ENCODE measurements at regions not wholly inside any gene's neighbourhood (a gene's known extent, or its start where the extent isn't known, plus 50 kb on each side); places are given as distances from the start of the nearest gene placed in this dataset.
"Not testable (repeated sequence)": the region's sequence is repeated elsewhere in the genome, so short reads cannot be mapped to it uniquely, and the experiment has no call there.

- no peak for ATAC-seq
- H3K27ac Mint-ChIP-seq = no peak overlapping the region
These were observed 383.7 kb upstream of the CAMK1G start for GRCh38 chr1:209199822-209200221.

GRCh38 chr1:209202321-209202720, 381.2 kb upstream of the CAMK1G start:
- not testable (repeated sequence) for H3K27ac Mint-ChIP-seq; DNase-seq (ENCODE audit: low spot score); H3K36me3 Mint-ChIP-seq; H3K9me3 Mint-ChIP-seq; H3K4me1 Mint-ChIP-seq (ENCODE audit: low read depth in 2 of 2); H3K4me3 Mint-ChIP-seq; ATAC-seq
- H3K27me3 Mint-ChIP-seq = peaks cover 5 to 25% of the 10 kb centered on the region in 2 donors

More at GRCh38 chr1:209199822-209200221, 383.7 kb upstream of the CAMK1G start:
- H3K9me3 Mint-ChIP-seq = peaks cover 15% of the 10 kb centered on the region
- H3K36me3 Mint-ChIP-seq = peaks cover 17% of the 10 kb centered on the region
- no peaks in the 10 kb centered on the region for H3K4me1 Mint-ChIP-seq (ENCODE audit: low read depth in 2 of 2)
- H3K27me3 Mint-ChIP-seq = peaks cover 0 to 12% of the 10 kb centered on the region in 2 donors
- no peak overlapping the region for H3K4me3 Mint-ChIP-seq
- no peak for DNase-seq (ENCODE audit: low spot score)

GRCh38 chr1:209202830-209203532, 380.5 kb upstream of the CAMK1G start:
- Mint-ChIP-seq H3K27ac (no peak overlapping the region), H3K4me3 (no peak overlapping the region), H3K4me1 (ENCODE audit: low read depth in 2 of 2) (no peaks in the 10 kb centered on the region), H3K36me3 (no peaks in the 10 kb centered on the region), H3K9me3 (peaks cover 3% of the 10 kb centered on the region), H3K27me3 (peaks cover 8 to 25% of the 10 kb centered on the region in 2 donors)
- DNase-seq (ENCODE audit: low spot score) = no peak
- ATAC-seq = no peak

GRCh38 chr1:209203533-209203895, 380.0 kb upstream of the CAMK1G start:
- Mint-ChIP-seq H3K27me3 (peaks cover 8 to 25% of the 10 kb centered on the region in 2 donors), H3K36me3 (no peaks in the 10 kb centered on the region), H3K9me3 (peaks cover under 1% of the 10 kb centered on the region), H3K27ac (no peak overlapping the region), H3K4me3 (no peak overlapping the region), H3K4me1 (ENCODE audit: low read depth in 2 of 2) (no peaks in the 10 kb centered on the region)
- no peak for DNase-seq (ENCODE audit: low spot score)
- no peak for ATAC-seq

- DNase-seq (ENCODE audit: low spot score) (no peak), ATAC-seq (no peak)
- peaks cover 16 to 20% of the 10 kb centered on the region in 2 donors for H3K27me3 Mint-ChIP-seq
- no peak overlapping the region for H3K27ac Mint-ChIP-seq
- H3K4me3 Mint-ChIP-seq = no peak overlapping the region
- no peaks in the 10 kb centered on the region for H3K9me3 Mint-ChIP-seq
- H3K4me1 Mint-ChIP-seq (ENCODE audit: low read depth in 2 of 2) = no peaks in the 10 kb centered on the region
- H3K36me3 Mint-ChIP-seq = no peaks in the 10 kb centered on the region
These were observed 378.5 kb upstream of the CAMK1G start for GRCh38 chr1:209205039-209205438.

GRCh38 chr1:209207126-209207700, 376.3 kb upstream of the CAMK1G start:
- H3K27ac Mint-ChIP-seq = no peak overlapping the region
- peak in 1 of 2 donors; percentile 36 for ATAC-seq
- H3K9me3 Mint-ChIP-seq = no peaks in the 10 kb centered on the region
- H3K27me3 Mint-ChIP-seq = peaks cover 26 to 31% of the 10 kb centered on the region in 2 donors
- no peak for DNase-seq (ENCODE audit: low spot score)
- H3K36me3 Mint-ChIP-seq = no peaks in the 10 kb centered on the region
- H3K4me1 Mint-ChIP-seq (ENCODE audit: low read depth in 2 of 2) = no peaks in the 10 kb centered on the region
- no peak overlapping the region for H3K4me3 Mint-ChIP-seq

- Mint-ChIP-seq H3K27ac (no peak overlapping the region), H3K9me3 (no peaks in the 10 kb centered on the region), H3K4me1 (ENCODE audit: low read depth in 2 of 2) (no peaks in the 10 kb centered on the region), H3K27me3 (peaks cover 26 to 31% of the 10 kb centered on the region in 2 donors), H3K4me3 (no peak overlapping the region), H3K36me3 (no peaks in the 10 kb centered on the region)
- DNase-seq (ENCODE audit: low spot score) (no peak), ATAC-seq (peak in 1 of 2 donors; percentile 53)
These were observed 375.7 kb upstream of the CAMK1G start for GRCh38 chr1:209207701-209208286.

- Mint-ChIP-seq H3K4me3 (no peak overlapping the region), H3K27me3 (peaks cover 28 to 31% of the 10 kb centered on the region in 2 donors), H3K9me3 (no peaks in the 10 kb centered on the region), H3K36me3 (no peaks in the 10 kb centered on the region), H3K4me1 (ENCODE audit: low read depth in 2 of 2) (no peaks in the 10 kb centered on the region), H3K27ac (no peak overlapping the region)
- DNase-seq (ENCODE audit: low spot score) (no peak), ATAC-seq (no peak)
These were observed 374.9 kb upstream of the CAMK1G start for GRCh38 chr1:209208648-209209047.

- ATAC-seq (no peak), DNase-seq (ENCODE audit: low spot score) (no peak)
- no peak overlapping the region for H3K27ac Mint-ChIP-seq
- H3K36me3 Mint-ChIP-seq = no peaks in the 10 kb centered on the region
- H3K27me3 Mint-ChIP-seq = peaks cover 16 to 18% of the 10 kb centered on the region in 2 donors
- H3K4me1 Mint-ChIP-seq (ENCODE audit: low read depth in 2 of 2) = no peaks in the 10 kb centered on the region
- no peak overlapping the region for H3K4me3 Mint-ChIP-seq
- H3K9me3 Mint-ChIP-seq = peaks cover 6% of the 10 kb centered on the region
These were observed 369.5 kb upstream of the CAMK1G start for GRCh38 chr1:209213989-209214388.

GRCh38 chr1:209215826-209216225, 367.7 kb upstream of the CAMK1G start:
- H3K27ac Mint-ChIP-seq = no peak overlapping the region
- ATAC-seq (no peak), DNase-seq (ENCODE audit: low spot score) (no peak)
- H3K36me3 Mint-ChIP-seq = no peaks in the 10 kb centered on the region
- H3K4me3 Mint-ChIP-seq = no peak overlapping the region
- H3K4me1 Mint-ChIP-seq (ENCODE audit: low read depth in 2 of 2) = no peaks in the 10 kb centered on the region
- H3K27me3 Mint-ChIP-seq = peaks cover 6 to 11% of the 10 kb centered on the region in 2 donors
- peaks cover 6% of the 10 kb centered on the region for H3K9me3 Mint-ChIP-seq

GRCh38 chr1:209218113-209218512, 365.4 kb upstream of the CAMK1G start:
- Mint-ChIP-seq H3K27me3 (peaks cover 0 to 3% of the 10 kb centered on the region in 2 donors), H3K9me3 (peaks cover 6% of the 10 kb centered on the region), H3K27ac (no peak overlapping the region), H3K4me3 (no peak overlapping the region), H3K4me1 (ENCODE audit: low read depth in 2 of 2) (no peaks in the 10 kb centered on the region), H3K36me3 (no peaks in the 10 kb centered on the region)
- ATAC-seq = no peak
- no peak for DNase-seq (ENCODE audit: low spot score)

GRCh38 chr1:209218981-209219380, 364.5 kb upstream of the CAMK1G start:
- H3K4me3 Mint-ChIP-seq = no peak overlapping the region
- H3K4me1 Mint-ChIP-seq (ENCODE audit: low read depth in 2 of 2) = no peaks in the 10 kb centered on the region
- H3K36me3 Mint-ChIP-seq = no peaks in the 10 kb centered on the region
- ATAC-seq (no peak), DNase-seq (ENCODE audit: low spot score) (no peak)
- H3K27me3 Mint-ChIP-seq = peaks cover 0 to 4% of the 10 kb centered on the region in 2 donors
- H3K27ac Mint-ChIP-seq = no peak overlapping the region
- H3K9me3 Mint-ChIP-seq = peaks cover 6% of the 10 kb centered on the region

GRCh38 chr1:209219791-209220524, 363.6 kb upstream of the CAMK1G start:
- Mint-ChIP-seq H3K27me3 (peaks cover 3 to 13% of the 10 kb centered on the region in 2 donors), H3K27ac (no peak overlapping the region), H3K4me3 (no peak overlapping the region), H3K36me3 (no peaks in the 10 kb centered on the region), H3K9me3 (peaks cover 12% of the 10 kb centered on the region), H3K4me1 (ENCODE audit: low read depth in 2 of 2) (no peaks in the 10 kb centered on the region)
- DNase-seq (ENCODE audit: low spot score) (no peak), ATAC-seq (no peak)

- H3K36me3 Mint-ChIP-seq = no peaks in the 10 kb centered on the region
- H3K9me3 Mint-ChIP-seq = peaks cover 9% of the 10 kb centered on the region
- H3K4me1 Mint-ChIP-seq (ENCODE audit: low read depth in 2 of 2) = no peaks in the 10 kb centered on the region
- H3K27ac Mint-ChIP-seq = no peak overlapping the region
- H3K4me3 Mint-ChIP-seq = no peak overlapping the region
- ATAC-seq = no peak
- peaks cover 3 to 18% of the 10 kb centered on the region in 2 donors for H3K27me3 Mint-ChIP-seq
- no peak for DNase-seq (ENCODE audit: low spot score)
These were observed 360.7 kb upstream of the CAMK1G start for GRCh38 chr1:209222826-209223225.

Data from natural killer cell treated with Interleukin-12 subunit alpha and Interleukin-12 subunit beta and Interleukin-15 and Interleukin-18, amount 100 ng/mL, for 72 hours (primary cell).